ENCODE measurements at regions not wholly inside any gene's neighbourhood (a gene's known extent, or its start where the extent isn't known, plus 50 kb on each side); places are given as distances from the start of the nearest gene placed in this dataset.

DNA sequence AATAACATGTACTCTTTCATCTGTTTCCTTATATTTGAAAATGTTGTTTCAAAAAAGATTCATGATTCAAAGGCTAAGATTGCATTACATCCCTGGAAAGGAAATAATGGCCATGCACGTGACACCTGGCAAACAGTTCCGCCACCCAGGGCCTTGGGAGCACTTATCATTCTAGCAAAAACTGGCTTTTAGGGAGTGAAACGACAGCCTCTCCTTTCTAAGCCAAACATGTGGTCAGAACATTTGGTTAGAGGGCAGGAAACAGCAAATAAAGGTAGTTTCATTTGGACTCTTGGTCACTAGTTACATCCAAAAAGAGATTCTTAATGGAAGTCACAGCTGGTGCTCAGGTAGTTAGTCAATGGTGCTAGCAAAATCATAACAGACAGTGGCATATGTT is 83.5 kb downstream of the FAS start:
- Mint-ChIP-seq H3K9me3 (no peaks in the 10 kb centered on the region), H3K27me3 (ENCODE audit: insufficient read depth, low read depth) (no peaks in the 10 kb centered on the region), H3K4me1 (no peaks in the 10 kb centered on the region), H3K36me3 (no peaks in the 10 kb centered on the region), H3K4me3 (no peak overlapping the region), H3K27ac (no peak overlapping the region)
- Histone ChIP-seq H3K4me2 (no peak overlapping the region), H3F3A (ENCODE audit: low read depth) (no peaks in the 10 kb centered on the region), H4K20me1 (ENCODE audit: low read depth) (no peaks in the 10 kb centered on the region), H2AFZ (replicated peaks) (no peak overlapping the region), H3K27me3 (no peaks in the 10 kb centered on the region), H3K4me1 (no peaks in the 10 kb centered on the region), H3K9ac (no peak overlapping the region), H3K79me2 (ENCODE audit: low read depth) (no peaks in the 10 kb centered on the region), H3K9me3 (ENCODE audit: low read depth) (no peaks in the 10 kb centered on the region), H3K4me3 (no peak overlapping the region), H3K27ac (no peak overlapping the region), H3K36me3 (no peaks in the 10 kb centered on the region)
- no peak for TF ChIP-seq EZH2 (IDR thresholded peaks at IDR 0.05)
- TF ChIP-seq EZH2phosphoT487 (IDR thresholded peaks at IDR 0.05), result no peak
- TF ChIP-seq, protein P1, sequence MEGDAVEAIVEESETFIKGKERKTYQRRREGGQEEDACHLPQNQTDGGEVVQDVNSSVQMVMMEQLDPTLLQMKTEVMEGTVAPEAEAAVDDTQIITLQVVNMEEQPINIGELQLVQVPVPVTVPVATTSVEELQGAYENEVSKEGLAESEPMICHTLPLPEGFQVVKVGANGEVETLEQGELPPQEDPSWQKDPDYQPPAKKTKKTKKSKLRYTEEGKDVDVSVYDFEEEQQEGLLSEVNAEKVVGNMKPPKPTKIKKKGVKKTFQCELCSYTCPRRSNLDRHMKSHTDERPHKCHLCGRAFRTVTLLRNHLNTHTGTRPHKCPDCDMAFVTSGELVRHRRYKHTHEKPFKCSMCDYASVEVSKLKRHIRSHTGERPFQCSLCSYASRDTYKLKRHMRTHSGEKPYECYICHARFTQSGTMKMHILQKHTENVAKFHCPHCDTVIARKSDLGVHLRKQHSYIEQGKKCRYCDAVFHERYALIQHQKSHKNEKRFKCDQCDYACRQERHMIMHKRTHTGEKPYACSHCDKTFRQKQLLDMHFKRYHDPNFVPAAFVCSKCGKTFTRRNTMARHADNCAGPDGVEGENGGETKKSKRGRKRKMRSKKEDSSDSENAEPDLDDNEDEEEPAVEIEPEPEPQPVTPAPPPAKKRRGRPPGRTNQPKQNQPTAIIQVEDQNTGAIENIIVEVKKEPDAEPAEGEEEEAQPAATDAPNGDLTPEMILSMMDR (IDR thresholded peaks at IDR 0.05), result no peak
- no peak for DNase-seq (ENCODE audit: low spot score)

GRCh38 chr10:89073719-89074118 is 83.1 kb downstream of the FAS start:
- no peak overlapping the region for H3K27ac ChIP-seq
- no peak overlapping the region for H3K9ac ChIP-seq
- H3K4me2 ChIP-seq, result no peak overlapping the region
- no peaks in the 10 kb centered on the region for H3K27me3 Mint-ChIP-seq (ENCODE audit: insufficient read depth, low read depth)
- no peaks in the 10 kb centered on the region for H3K27me3 ChIP-seq
- no peak overlapping the region for H2AFZ ChIP-seq (replicated peaks)
- H4K20me1 ChIP-seq (ENCODE audit: low read depth), result no peaks in the 10 kb centered on the region
- no peak for DNase-seq (ENCODE audit: low spot score)
- no peaks in the 10 kb centered on the region for H3K36me3 ChIP-seq
- H3K4me1 Mint-ChIP-seq, result no peaks in the 10 kb centered on the region
- TF ChIP-seq, protein P1 (IDR thresholded peaks at IDR 0.05), result no peak
- no peak for TF ChIP-seq EZH2 (IDR thresholded peaks at IDR 0.05)
- H3K4me3 Mint-ChIP-seq, result no peak overlapping the region
- no peaks in the 10 kb centered on the region for H3K9me3 Mint-ChIP-seq
- no peaks in the 10 kb centered on the region for H3K36me3 Mint-ChIP-seq
- no peak overlapping the region for H3K27ac Mint-ChIP-seq
- no peaks in the 10 kb centered on the region for H3K9me3 ChIP-seq (ENCODE audit: low read depth)
- H3K79me2 ChIP-seq (ENCODE audit: low read depth), result no peaks in the 10 kb centered on the region
- no peaks in the 10 kb centered on the region for H3F3A ChIP-seq (ENCODE audit: low read depth)
- H3K4me1 ChIP-seq, result no peaks in the 10 kb centered on the region
- H3K4me3 ChIP-seq, result no peak overlapping the region

- Histone ChIP-seq H3K27ac (no peak overlapping the region), H3K27me3 (no peaks in the 10 kb centered on the region), H4K20me1 (ENCODE audit: low read depth) (no peaks in the 10 kb centered on the region), H3K4me1 (no peaks in the 10 kb centered on the region), H3K4me2 (no peak overlapping the region), H3K36me3 (no peaks in the 10 kb centered on the region), H3K79me2 (ENCODE audit: low read depth) (no peaks in the 10 kb centered on the region), H2AFZ (replicated peaks) (peak overlapping the region; percentile 27), H3F3A (ENCODE audit: low read depth) (no peaks in the 10 kb centered on the region), H3K9me3 (ENCODE audit: low read depth) (no peaks in the 10 kb centered on the region), H3K4me3 (no peak overlapping the region), H3K9ac (no peak overlapping the region)
- TF ChIP-seq EZH2phosphoT487 (IDR thresholded peaks at IDR 0.05) (no peak), EZH2 (IDR thresholded peaks at IDR 0.05) (no peak)
- TF ChIP-seq, protein P1 (IDR thresholded peaks at IDR 0.05), result no peak
- no peak for DNase-seq (ENCODE audit: low spot score)
- Mint-ChIP-seq H3K27ac (no peak overlapping the region), H3K4me3 (no peak overlapping the region), H3K4me1 (peaks cover 2% of the 10 kb centered on the region), H3K9me3 (no peaks in the 10 kb centered on the region), H3K36me3 (no peaks in the 10 kb centered on the region), H3K27me3 (ENCODE audit: insufficient read depth, low read depth) (peaks cover 2% of the 10 kb centered on the region)
Observed at GRCh38 chr10:89069589-89069988, 79.0 kb downstream of the FAS start.
